ENCODE measurements at regions not wholly inside any gene's neighbourhood (a gene's known extent, or its start where the extent isn't known, plus 50 kb on each side); places are given as distances from the start of the nearest gene placed in this dataset.

- FAIRE-seq (no peak), DNase-seq (ENCODE audit: insufficient read length, low spot score) (no peak)
- no peak for TF ChIP-seq CTCF (IDR thresholded peaks at IDR 0.05; ENCODE audit: insufficient read depth, missing control alignments)
Observed at GRCh38 chr2:238669046-238669445, 178.8 kb upstream of the TWIST2 start.

- FAIRE-seq (no peak), DNase-seq (ENCODE audit: insufficient read length, low spot score) (no peak)
- no peak for TF ChIP-seq CTCF (IDR thresholded peaks at IDR 0.05; ENCODE audit: insufficient read depth, missing control alignments)
Observed at GRCh38 chr2:238669581-238670080, 178.3 kb upstream of the TWIST2 start.

- TF ChIP-seq CTCF (IDR thresholded peaks at IDR 0.05; ENCODE audit: insufficient read depth, missing control alignments), result no peak
- no peak for FAIRE-seq
- DNase-seq (ENCODE audit: insufficient read length, low spot score), result no peak
Observed at GRCh38 chr2:238670111-238670585, 177.7 kb upstream of the TWIST2 start.

- FAIRE-seq, result no peak
- no peak for DNase-seq (ENCODE audit: insufficient read length, low spot score)
- TF ChIP-seq CTCF (IDR thresholded peaks at IDR 0.05; ENCODE audit: insufficient read depth, missing control alignments), result no peak
Observed at GRCh38 chr2:238682536-238682935, 165.3 kb upstream of the TWIST2 start.

GRCh38 chr2:238684362-238685326, 163.2 kb upstream of the TWIST2 start:
- FAIRE-seq (no peak), DNase-seq (ENCODE audit: insufficient read length, low spot score) (no peak)
- no peak for TF ChIP-seq CTCF (IDR thresholded peaks at IDR 0.05; ENCODE audit: insufficient read depth, missing control alignments)

- no peak for TF ChIP-seq CTCF (IDR thresholded peaks at IDR 0.05; ENCODE audit: insufficient read depth, missing control alignments)
- DNase-seq (ENCODE audit: insufficient read length, low spot score) (no peak), FAIRE-seq (no peak)
Observed at GRCh38 chr2:238685327-238685709, 162.6 kb upstream of the TWIST2 start.

GRCh38 chr2:238685713-238686112, 162.2 kb upstream of the TWIST2 start:
- no peak for TF ChIP-seq CTCF (IDR thresholded peaks at IDR 0.05; ENCODE audit: insufficient read depth, missing control alignments)
- FAIRE-seq (no peak), DNase-seq (ENCODE audit: insufficient read length, low spot score) (no peak)
